CD4-positive, alpha-beta T cell (primary cell): ENCODE measurements at regions not wholly inside any gene's neighbourhood (a gene's known extent, or its start where the extent isn't known, plus 50 kb on each side); places are given as distances from the start of the nearest gene placed in this dataset.

Experiments used
- ATAC-seq: fragments of 200-7000 bp; cut with Tn5 transposase; one replicate; pipeline ENCODE4 v1.10.0; 2022; ENCODE audit warnings: mild to moderate bottlenecking; ENCODE audit not compliant: poor library complexity
- CTCF ChIA-PET: fragments of 350-600 bp; sonication (Branson Sonifier 250); formaldehyde crosslinking; loops from one replicate; lab custom pipeline; 2021; ENCODE audit warnings: antibody characterized with exemption, inconsistent platforms; lab: Charles Lee
- POLR2A ChIA-PET: fragments of 350-600 bp; sonication (Branson Sonifier 250); formaldehyde crosslinking; loops from one replicate; lab custom pipeline; 2021; ENCODE audit warnings: antibody characterized with exemption, inconsistent platforms; lab: Charles Lee
- DNase-seq, 14 experiments: peaks; one replicate each; pipeline ENCODE4 v3.0.0-alpha.2; 2013 to 2020; ENCODE audit warnings: mixed read lengths in 2 of 14
- H3K27ac ChIP-seq, 2 donors: one replicate each; pipeline versions ENCODE4 v1.5.1 to v1.7.0; 2013; ENCODE audit warnings: low read length in 2 of 2, low read depth in 1 of 2, mild to moderate bottlenecking in 1 of 2
- H3K27me3 ChIP-seq, 2 experiments: 1 replicate in 1 of 2; 2 replicates in 1 of 2; pipeline versions ENCODE4 v1.6.1 to v1.7.0; 2013; ENCODE audit warnings: low read length in 2 of 2, control low read depth in 1 of 2, mild to moderate bottlenecking in 1 of 2, moderate library complexity in 1 of 2; ENCODE audit not compliant: insufficient read depth in 2 of 2, control insufficient read depth in 1 of 2
- H3K36me3 ChIP-seq: one replicate; pipeline ENCODE4 v1.6.1; 2013; ENCODE audit warnings: low read length, control low read depth; ENCODE audit not compliant: insufficient read depth
- H3K4me1 ChIP-seq: one replicate; pipeline ENCODE4 v1.6.1; 2013; ENCODE audit warnings: low read length, control low read depth; ENCODE audit not compliant: insufficient read depth
- H3K4me3 ChIP-seq: one replicate; pipeline ENCODE4 v1.5.1; 2013; ENCODE audit warnings: mild to moderate bottlenecking, low read length, moderate library complexity
- H3K9me3 ChIP-seq, 2 experiments: 1 replicate in 1 of 2; 2 replicates in 1 of 2; pipeline versions ENCODE4 v1.6.1 to v1.7.0; 2013; ENCODE audit warnings: low read length in 2 of 2, mild to moderate bottlenecking in 2 of 2, control low read depth in 1 of 2, moderate library complexity in 1 of 2; ENCODE audit not compliant: control insufficient read depth in 1 of 2, insufficient read depth in 1 of 2
- H3K27ac Mint-ChIP-seq: one replicate; pipeline ENCODE4 v1.8.0; 2020; ENCODE audit warnings: mixed read lengths
- H3K27me3 Mint-ChIP-seq: one replicate; pipeline ENCODE4 v1.8.0; 2021; ENCODE audit warnings: mixed read lengths
- H3K36me3 Mint-ChIP-seq: one replicate; pipeline ENCODE4 v1.8.0; 2021; ENCODE audit warnings: low read depth, mixed read lengths
- H3K4me1 Mint-ChIP-seq: one replicate; pipeline ENCODE4 v1.8.0; 2021; ENCODE audit warnings: low read depth, mixed read lengths
- H3K4me3 Mint-ChIP-seq: one replicate; pipeline ENCODE4 v1.8.0; 2020; ENCODE audit warnings: mild to moderate bottlenecking, mixed read lengths
- H3K9me3 Mint-ChIP-seq: one replicate; pipeline ENCODE4 v1.8.0; 2020; ENCODE audit warnings: mixed read lengths
- intact Hi-C, 2 experiments: fragments of 100-400 bp; cut with DNase I in 1 of 2; cut with micrococcal nuclease in 1 of 2; formaldehyde crosslinking; loops; one replicate each; pipeline versions ENCODE4 v1.15.1 to v1.9.0; 2023 to 2025; cut with DNase I, micrococcal nuclease
- TF ChIP-seq, protein P1 (sequence below): fragments of 200-600 bp; IDR thresholded peaks from one replicate; pipeline ENCODE4 v1.8.0; 2022; ENCODE audit warnings: antibody characterized with exemption, mild to moderate bottlenecking

DNA sequence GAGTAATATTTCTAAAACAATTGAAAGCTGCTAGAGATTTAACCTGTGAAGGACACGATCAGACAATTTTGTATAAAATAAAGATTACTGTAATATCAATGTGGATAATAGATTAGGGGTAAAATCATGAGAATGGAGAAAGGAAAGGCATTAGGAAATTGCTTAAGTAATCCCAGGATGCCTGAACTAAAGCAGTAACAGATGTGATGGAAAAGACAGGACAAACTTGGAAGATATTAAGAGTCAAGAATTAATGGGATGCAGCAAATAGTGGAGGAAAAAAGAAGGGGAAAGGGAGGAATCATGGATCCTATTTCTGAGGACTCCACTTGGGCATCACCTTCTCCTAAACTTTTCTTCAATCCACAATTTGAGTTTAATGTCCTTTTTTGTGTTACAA is 437.1 kb upstream of the PMFBP1 start:
- TF ChIP-seq, protein P1, sequence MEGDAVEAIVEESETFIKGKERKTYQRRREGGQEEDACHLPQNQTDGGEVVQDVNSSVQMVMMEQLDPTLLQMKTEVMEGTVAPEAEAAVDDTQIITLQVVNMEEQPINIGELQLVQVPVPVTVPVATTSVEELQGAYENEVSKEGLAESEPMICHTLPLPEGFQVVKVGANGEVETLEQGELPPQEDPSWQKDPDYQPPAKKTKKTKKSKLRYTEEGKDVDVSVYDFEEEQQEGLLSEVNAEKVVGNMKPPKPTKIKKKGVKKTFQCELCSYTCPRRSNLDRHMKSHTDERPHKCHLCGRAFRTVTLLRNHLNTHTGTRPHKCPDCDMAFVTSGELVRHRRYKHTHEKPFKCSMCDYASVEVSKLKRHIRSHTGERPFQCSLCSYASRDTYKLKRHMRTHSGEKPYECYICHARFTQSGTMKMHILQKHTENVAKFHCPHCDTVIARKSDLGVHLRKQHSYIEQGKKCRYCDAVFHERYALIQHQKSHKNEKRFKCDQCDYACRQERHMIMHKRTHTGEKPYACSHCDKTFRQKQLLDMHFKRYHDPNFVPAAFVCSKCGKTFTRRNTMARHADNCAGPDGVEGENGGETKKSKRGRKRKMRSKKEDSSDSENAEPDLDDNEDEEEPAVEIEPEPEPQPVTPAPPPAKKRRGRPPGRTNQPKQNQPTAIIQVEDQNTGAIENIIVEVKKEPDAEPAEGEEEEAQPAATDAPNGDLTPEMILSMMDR = no peak

DNA sequence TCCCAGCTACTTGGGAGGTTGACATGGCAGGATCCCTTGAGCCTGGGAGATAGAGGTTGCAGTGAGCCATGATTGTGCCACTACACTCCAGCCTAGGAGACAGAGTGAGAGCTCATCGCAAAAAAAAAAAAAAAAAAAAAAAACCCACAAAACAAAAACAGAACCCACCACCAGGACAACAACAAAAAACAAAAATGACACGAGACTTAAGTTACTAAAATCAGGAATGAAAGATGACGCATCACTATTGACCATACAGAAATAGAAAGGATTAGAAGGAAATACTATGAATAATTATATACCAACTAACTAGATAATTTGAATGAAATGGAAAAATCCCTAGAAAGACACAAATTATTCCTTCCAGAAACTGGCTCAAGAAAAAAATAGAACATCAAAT is 432.4 kb upstream of the PMFBP1 start:
- ATAC-seq (no peak), DNase-seq (no peak)
- no peaks in the 10 kb centered on the region for H3K27me3 Mint-ChIP-seq
- TF ChIP-seq, protein P1 = no peak
- ChIA-PET CTCF (no interaction called here), POLR2A (no interaction called here)
- no peak overlapping the region for H3K27ac Mint-ChIP-seq
- no peaks in the 10 kb centered on the region for H3K4me1 Mint-ChIP-seq
- no peak overlapping the region for H3K4me3 Mint-ChIP-seq
- Histone ChIP-seq H3K4me1 (no peaks in the 10 kb centered on the region), H3K27ac (no peak overlapping the region), H3K27me3 (no peaks in the 10 kb centered on the region), H3K9me3 (no peaks in the 10 kb centered on the region), H3K4me3 (no peak overlapping the region), H3K36me3 (no peaks in the 10 kb centered on the region)
- H3K9me3 Mint-ChIP-seq = no peaks in the 10 kb centered on the region
- intact Hi-C loops = no loop called here
- no peaks in the 10 kb centered on the region for H3K36me3 Mint-ChIP-seq

More for the DNA sequence above, 437.1 kb upstream of the PMFBP1 start:
- H3K27ac ChIP-seq = no peak overlapping the region
- no peaks in the 10 kb centered on the region for H3K36me3 ChIP-seq
- ATAC-seq (no peak), DNase-seq (no peak)
- Mint-ChIP-seq H3K27ac (no peak overlapping the region), H3K9me3 (no peaks in the 10 kb centered on the region), H3K27me3 (no peaks in the 10 kb centered on the region), H3K4me1 (no peaks in the 10 kb centered on the region), H3K36me3 (no peaks in the 10 kb centered on the region), H3K4me3 (no peak overlapping the region)
- no peaks in the 10 kb centered on the region for H3K4me1 ChIP-seq
- no peak overlapping the region for H3K4me3 ChIP-seq
- no peaks in the 10 kb centered on the region for H3K27me3 ChIP-seq
- intact Hi-C loops = no loop called here
- POLR2A ChIA-PET = no interaction called here
- H3K9me3 ChIP-seq = no peaks in the 10 kb centered on the region
- CTCF ChIA-PET = no interaction called here

DNA sequence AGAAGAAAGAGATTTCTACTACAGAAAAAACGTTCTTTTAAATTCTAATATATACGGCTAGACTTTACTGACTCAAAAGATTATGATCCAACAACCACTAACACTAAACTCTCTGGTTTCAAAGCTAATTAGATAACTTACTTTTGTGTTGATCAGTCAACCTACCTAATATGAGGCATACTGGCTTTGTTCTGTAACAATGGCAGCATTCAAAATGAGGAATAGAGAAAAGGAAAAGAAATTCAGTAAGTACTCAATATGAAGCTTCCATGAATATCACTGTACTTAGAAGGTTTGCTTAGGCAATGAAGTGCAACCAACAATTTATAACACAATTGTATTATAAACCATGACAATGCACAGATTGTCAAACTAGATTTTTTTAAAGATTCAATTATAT is 430.5 kb upstream of the PMFBP1 start:
- no peaks in the 10 kb centered on the region for H3K27me3 Mint-ChIP-seq
- Histone ChIP-seq H3K9me3 (no peaks in the 10 kb centered on the region), H3K36me3 (no peaks in the 10 kb centered on the region), H3K4me3 (no peak overlapping the region), H3K4me1 (no peaks in the 10 kb centered on the region), H3K27ac (no peak overlapping the region), H3K27me3 (no peaks in the 10 kb centered on the region)
- intact Hi-C loops = no loop called here
- no peak for DNase-seq
- no peak overlapping the region for H3K4me3 Mint-ChIP-seq
- ChIA-PET CTCF (no interaction called here), POLR2A (no interaction called here)
- H3K9me3 Mint-ChIP-seq = no peaks in the 10 kb centered on the region
- no peaks in the 10 kb centered on the region for H3K4me1 Mint-ChIP-seq
- TF ChIP-seq, protein P1 = no peak
- no peaks in the 10 kb centered on the region for H3K36me3 Mint-ChIP-seq
- no peak overlapping the region for H3K27ac Mint-ChIP-seq
- ATAC-seq = no peak
